GM12878 (cell line): ENCODE measurements at regions not wholly inside any gene's neighbourhood (a gene's known extent, or its start where the extent isn't known, plus 50 kb on each side); places are given as distances from the start of the nearest gene placed in this dataset.

ENCODE experiments used
- ATAC-seq: fragments of 200-7000 bp; cut with Tn5 transposase; 3 replicates; pipeline ENCODE4 v1.9.1; 2020; ENCODE audit warnings: mild to moderate bottlenecking, moderate library complexity
- BruUV-seq: library from RNA; stranded (reverse); fragments of 400-500 nt; replicated peaks from 2 replicates; lab custom pipeline; 2021; lab: Mats Ljungman, UMichigan
- CTCF ChIA-PET: fragments of 300-600 bp; sonication (Branson Sonifier 250); formaldehyde crosslinking; extraction: SDS; loops from one replicate; lab custom pipeline; 2021; ENCODE audit warnings: inconsistent platforms; lab: Yijun Ruan, JAX
- POLR2A ChIA-PET: fragments of 350-600 bp; formaldehyde crosslinking; extraction: SDS; loops from one replicate; lab custom pipeline; 2021; ENCODE audit warnings: inconsistent platforms; lab: Charles Lee
- RAD21 ChIA-PET: fragments of 300-600 bp; sonication (Branson Sonifier 250); formaldehyde crosslinking; loops from one replicate; lab custom pipeline; 2023; ENCODE audit warnings: antibody characterized with exemption; ENCODE audit not compliant: unreplicated experiment; lab: Charles Lee
- SMC1A ChIA-PET: fragments of 300-600 bp; sonication (Branson Sonifier 250); formaldehyde crosslinking; loops from one replicate; lab custom pipeline; 2023; ENCODE audit not compliant: unreplicated experiment, uncharacterized antibody; lab: Charles Lee
- DNase-seq: peaks from one replicate; pipeline ENCODE4 v3.0.0-alpha.2; 2011; ENCODE audit warnings: low read depth, low spot score
- FAIRE-seq: peaks from 3 replicates; lab custom pipeline; 2011; peaks lifted over from hg19 to GRCh38; lab: Jason Lieb, UNC
- H2AFZ ChIP-seq: 2 replicates; pipeline ENCODE4 v1.6.0; 2011; ENCODE audit warnings: low read depth, low read length, control low read depth; ENCODE audit not compliant: control insufficient read depth
- H3K27ac ChIP-seq: 2 replicates; pipeline ENCODE4 v1.5.1; 2011; ENCODE audit warnings: control low read depth; ENCODE audit not compliant: control insufficient read depth, insufficient read depth
- H3K27me3 ChIP-seq, 2 experiments: replicated peaks in 1 of 2; 2 replicates each; pipeline versions ENCODE4 v1.6.0 to v1.6.1; 2011; ENCODE audit warnings: low read length in 1 of 2; ENCODE audit not compliant: control insufficient read depth in 2 of 2, insufficient read depth in 2 of 2
- H3K36me3 ChIP-seq, 2 experiments: 2 replicates each; pipeline ENCODE4 v1.5.1; 2011; ENCODE audit warnings: low read length in 1 of 2; ENCODE audit not compliant: control insufficient read depth in 2 of 2, insufficient read depth in 2 of 2
- H3K4me1 ChIP-seq: 2 replicates; pipeline ENCODE4 v1.6.1; 2011; ENCODE audit warnings: mild to moderate bottlenecking, low read length, moderate library complexity, mixed read lengths; ENCODE audit not compliant: control insufficient read depth, insufficient read depth
- H3K4me2 ChIP-seq: 2 replicates; pipeline ENCODE4 v1.6.0; 2011; ENCODE audit warnings: control low read depth; ENCODE audit not compliant: control insufficient read depth, insufficient read depth
- H3K4me3 ChIP-seq: fragments of 200-600 bp; sonication (generic); 2 replicates; pipeline ENCODE4 v1.5.1; 2016
- H3K79me2 ChIP-seq: 2 replicates; pipeline ENCODE4 v1.6.0; 2011; ENCODE audit warnings: low read length; ENCODE audit not compliant: control insufficient read depth, insufficient read depth
- H3K9ac ChIP-seq: 2 replicates; pipeline ENCODE4 v1.8.0; 2011; ENCODE audit warnings: low read length, control low read depth, mixed read lengths; ENCODE audit not compliant: control insufficient read depth, insufficient read depth
- H3K9me3 ChIP-seq: replicated peaks from 3 replicates; pipeline ENCODE4 v1.5.1; 2011; ENCODE audit warnings: mild to moderate bottlenecking, low read length; ENCODE audit not compliant: control insufficient read depth, insufficient read depth
- H4K20me1 ChIP-seq: 2 replicates; pipeline ENCODE4 v1.6.0; 2011; ENCODE audit not compliant: control insufficient read depth, insufficient read depth
- FOXK2 ChIP-seq: fragments of 450-650 bp; IDR thresholded peaks from 2 replicates; pipeline ENCODE4 v1.6.1; 2017; ENCODE audit warnings: mild to moderate bottlenecking, moderate library complexity
- HDGF ChIP-seq: fragments of 450-650 bp; IDR thresholded peaks from 2 replicates; pipeline ENCODE4 v1.6.1; 2016; ENCODE audit warnings: antibody characterized with exemption
- NKRF ChIP-seq: fragments of 450-650 bp; conservative IDR thresholded peaks from 2 replicates; pipeline ENCODE4 v1.6.1; 2017; ENCODE audit warnings: mild to moderate bottlenecking, moderate library complexity
- NRF1 ChIP-seq: conservative IDR thresholded peaks from 2 replicates; pipeline ENCODE4 v1.6.1; 2011; ENCODE audit warnings: mild to moderate bottlenecking, low read depth, low read length, improper control_type of control experiment
- POLR2A ChIP-seq: IDR thresholded peaks from 2 replicates; pipeline ENCODE4 v1.6.1; 2011; ENCODE audit warnings: low read depth, mild to moderate bottlenecking, low read length
- RCOR1 ChIP-seq: conservative IDR thresholded peaks from 2 replicates; pipeline ENCODE4 v1.6.1; 2012; ENCODE audit warnings: low read depth, low read length, improper control_type of control experiment
- TCF7 ChIP-seq: IDR thresholded peaks from 2 replicates; pipeline ENCODE4 v1.6.1; 2014; ENCODE audit warnings: antibody characterized with exemption, borderline replicate concordance
- ZBTB33 ChIP-seq: fragments of 450-650 bp; IDR thresholded peaks from 2 replicates; pipeline ENCODE4 v1.6.1; 2017; ENCODE audit warnings: mild to moderate bottlenecking
- WGBS: methylation state at CpG from one replicate; pipeline ENCODE4 v1.1.6; 2016; ENCODE audit warnings: low lambda C conversion rate; ENCODE audit not compliant: insufficient replicate concordance, insufficient coverage; ENCODE audit errors: missing lambda C conversion rate; 5-methylcytosine and 5-hydroxymethylcytosine counted together
- in situ Hi-C: fragments of 300-500 bp; cut with MboI; formaldehyde crosslinking; loops from 9 replicates; pipeline ENCODE4 v1.14.3; 2018; ENCODE audit warnings: mixed read lengths
- intact Hi-C: fragments of 100-400 bp; cut with micrococcal nuclease; formaldehyde crosslinking; loops from one replicate; pipeline ENCODE4 v1.14.2; 2022; ENCODE audit not compliant: unreplicated experiment

- Histone ChIP-seq H3K4me1 (no peaks in the 10 kb centered on the region), H3K36me3 (no peaks in the 10 kb centered on the region), H3K27me3 (0 out of 4 replicates have a peak, but pooled peaks cover 0 to 3% of the 10 kb centered on the region in 2 experiments), H3K9me3 (no peaks in the 10 kb centered on the region), H3K79me2 (no peaks in the 10 kb centered on the region), H4K20me1 (no peaks in the 10 kb centered on the region), H3K27ac (no peak overlapping the region), H3K4me3 (no peak overlapping the region), H3K4me2 (no peak overlapping the region), H3K9ac (no peak overlapping the region), H2AFZ (no peak overlapping the region)
- ATAC-seq (no peak), FAIRE-seq (no peak), DNase-seq (no peak)
- SMC1A ChIA-PET = interaction anchor here (1.1 kb wide), 1 partner anchor 11 kb away, joined by 3 read pairs; no protein-coding TSS in a partner anchor
- TF ChIP-seq TCF7 (no peak), NKRF (no peak), ZBTB33 (no peak), FOXK2 (no peak), POLR2A (no peak), HDGF (no peak), NRF1 (no peak), RCOR1 (no peak)
- in situ Hi-C loops (no loop called here), intact Hi-C loops (loop anchor here (5.0 kb wide), 1 partner anchor 301 kb away; no protein-coding TSS in a partner anchor)
- RAD21 ChIA-PET = no interaction called here
- BruUV-seq = no TSS peak
- CTCF ChIA-PET = interaction anchor here (1.2 to 2.4 kb wide), 3 partner anchors 17 to 304 kb away, joined by 3 to 14 read pairs (median 5); no protein-coding TSS in a partner anchor
- POLR2A ChIA-PET = no interaction called here
- 20% methylated on average over 2 of the region's 2 CpGs for WGBS
Observed at GRCh38 chr3:10756546-10756945, 59.5 kb upstream of the SLC6A11 start.
